CD14-positive monocyte (primary cell): ENCODE measurements at regions not wholly inside any gene's neighbourhood (a gene's known extent, or its start where the extent isn't known, plus 50 kb on each side); places are given as distances from the start of the nearest gene placed in this dataset.

Source experiments
- DNase-seq, 3 donors: peaks; one replicate each; pipeline ENCODE4 v3.0.0-alpha.2; 2011 to 2022
- H2AFZ ChIP-seq: 2 replicates; pipeline ENCODE4 v1.6.0; 2012; ENCODE audit warnings: mild to moderate bottlenecking, low read depth, low read length, inconsistent platforms; ENCODE audit not compliant: insufficient read depth, poor library complexity, severe bottlenecking
- H3K27ac ChIP-seq, 2 donors: 1 replicate in 1 of 2; 2 replicates in 1 of 2; pipeline ENCODE4 v1.5.1; 2012 to 2013; ENCODE audit warnings: low read length in 2 of 2, control low read depth in 1 of 2, inconsistent platforms in 1 of 2, low read depth in 1 of 2, mild to moderate bottlenecking in 1 of 2
- H3K27me3 ChIP-seq, 2 donors: one replicate each; pipeline versions ENCODE4 v1.6.0 to v1.6.1; 2011 to 2013; ENCODE audit warnings: low read length in 2 of 2; ENCODE audit not compliant: control insufficient read depth in 2 of 2, insufficient read depth in 2 of 2
- H3K36me3 ChIP-seq, 2 donors: replicated peaks in 1 of 2; 1 replicate in 1 of 2; 2 replicates in 1 of 2; pipeline versions ENCODE4 v1.5.1 to v1.6.1; 2012 to 2013; ENCODE audit warnings: low read length in 2 of 2, control low read depth in 1 of 2, inconsistent platforms in 1 of 2, mild to moderate bottlenecking in 1 of 2; ENCODE audit not compliant: insufficient read depth in 2 of 2, control insufficient read depth in 1 of 2
- H3K4me1 ChIP-seq, 2 donors: 1 replicate in 1 of 2; 2 replicates in 1 of 2; pipeline versions ENCODE4 v1.5.1 to v1.6.1; 2012 to 2013; ENCODE audit warnings: low read length in 2 of 2, control low read depth in 1 of 2, inconsistent platforms in 1 of 2, mild to moderate bottlenecking in 1 of 2, moderate library complexity in 1 of 2; ENCODE audit not compliant: insufficient read depth in 2 of 2, control insufficient read depth in 1 of 2
- H3K4me2 ChIP-seq: replicated peaks from 2 replicates; pipeline ENCODE3; 2012; ENCODE audit warnings: low read length, moderate library complexity, mild to moderate bottlenecking; ENCODE audit not compliant: poor library complexity, severe bottlenecking; ENCODE audit errors: extremely low read depth
- H3K4me3 ChIP-seq, 3 experiments: fragments of 200-600 bp in 1 of 3; sonication (generic) in 1 of 3; replicated peaks in 1 of 3; 1 replicate in 2 of 3; 2 replicates in 1 of 3; pipeline ENCODE4 v1.5.1; 2011 to 2013; ENCODE audit warnings: low read length in 3 of 3, mild to moderate bottlenecking in 3 of 3, control low read depth in 2 of 3, low read depth in 2 of 3, inconsistent platforms in 1 of 3, moderate library complexity in 1 of 3
- H3K79me2 ChIP-seq: 2 replicates; pipeline ENCODE4 v1.6.0; 2012; ENCODE audit warnings: mild to moderate bottlenecking, control low read depth, inconsistent platforms, low read length, moderate library complexity; ENCODE audit not compliant: insufficient read depth
- H3K9ac ChIP-seq: 2 replicates; pipeline ENCODE4 v1.6.0; 2017; ENCODE audit warnings: low read length, mild to moderate bottlenecking; ENCODE audit not compliant: insufficient read depth, poor library complexity, severe bottlenecking
- H3K9me3 ChIP-seq, 2 donors: replicated peaks in 1 of 2; 1 replicate in 1 of 2; 2 replicates in 1 of 2; pipeline versions ENCODE4 v1.5.1 to v1.6.1; 2012 to 2013; ENCODE audit warnings: low read length in 2 of 2, control low read depth in 1 of 2; ENCODE audit not compliant: control insufficient read depth in 1 of 2, insufficient read depth in 1 of 2
- H4K20me1 ChIP-seq: 2 replicates; pipeline ENCODE4 v1.6.0; 2012; ENCODE audit warnings: mild to moderate bottlenecking, low read length, control low read depth, moderate library complexity; ENCODE audit not compliant: insufficient read depth
- H3K27ac Mint-ChIP-seq, 7 donors: one replicate each; pipeline ENCODE4 v1.8.0; 2020; ENCODE audit warnings: mild to moderate bottlenecking in 7 of 7, mixed read lengths in 7 of 7, moderate library complexity in 6 of 7, inconsistent platforms in 2 of 7
- H3K27me3 Mint-ChIP-seq, 3 donors: one replicate each; pipeline ENCODE4 v1.8.0; 2021 to 2022; ENCODE audit warnings: low read depth in 3 of 3, mild to moderate bottlenecking in 3 of 3, mixed read lengths in 3 of 3, moderate library complexity in 3 of 3, inconsistent platforms in 1 of 3
- H3K36me3 Mint-ChIP-seq, 2 donors: one replicate each; pipeline ENCODE4 v1.8.0; 2020; ENCODE audit warnings: mixed read lengths in 2 of 2, inconsistent platforms in 1 of 2, mild to moderate bottlenecking in 1 of 2
- H3K4me1 Mint-ChIP-seq: one replicate; pipeline ENCODE4 v1.8.0; 2020; ENCODE audit warnings: mild to moderate bottlenecking, mixed read lengths
- H3K4me3 Mint-ChIP-seq, 2 donors: one replicate each; pipeline ENCODE4 v1.8.0; 2020; ENCODE audit warnings: mild to moderate bottlenecking in 2 of 2, mixed read lengths in 2 of 2, moderate library complexity in 1 of 2
- H3K9me3 Mint-ChIP-seq, 7 donors: one replicate each; pipeline ENCODE4 v1.8.0; 2020 to 2022; ENCODE audit warnings: mixed read lengths in 7 of 7, mild to moderate bottlenecking in 6 of 7, moderate library complexity in 6 of 7, inconsistent platforms in 2 of 7
- CTCF ChIP-seq: fragments of 200-600 bp; IDR thresholded peaks from one replicate; pipeline ENCODE4 v1.8.0; 2022; ENCODE audit warnings: antibody characterized with exemption, mild to moderate bottlenecking
- WGBS: methylation state at CpG from one replicate; pipeline ENCODE4 v1.1.5; 2013; ENCODE audit warnings: missing lambda C conversion rate; ENCODE audit not compliant: insufficient coverage; 5-methylcytosine and 5-hydroxymethylcytosine counted together
- intact Hi-C, 2 donors: fragments of 100-400 bp; cut with micrococcal nuclease; formaldehyde crosslinking; loops; one replicate each; pipeline versions ENCODE4 v1.15.0 to v1.15.1; 2023

- Histone ChIP-seq H3K36me3 (no peaks in the 10 kb centered on the region), H3K9me3 (no peaks in the 10 kb centered on the region), H3K4me2 (no peak overlapping the region), H3K27me3 (no peaks in the 10 kb centered on the region), H3K4me3 (no peak overlapping the region), H3K79me2 (no peaks in the 10 kb centered on the region), H3K4me1 (no peaks in the 10 kb centered on the region), H2AFZ (no peak overlapping the region), H3K9ac (no peak overlapping the region), H3K27ac (no peak overlapping the region), H4K20me1 (no peaks in the 10 kb centered on the region)
- Mint-ChIP-seq H3K27ac (no peak overlapping the region), H3K9me3 (no peaks in the 10 kb centered on the region), H3K4me1 (no peaks in the 10 kb centered on the region), H3K36me3 (no peaks in the 10 kb centered on the region), H3K4me3 (no peak overlapping the region), H3K27me3 (no peaks in the 10 kb centered on the region)
- no peak for DNase-seq
- TF ChIP-seq CTCF: no peak
- intact Hi-C loops: no loop called here
Observed at GRCh38 chr4:155079871-155080270, 128.6 kb upstream of the NPY2R start.

GRCh38 chr4:155081222-155081621 lies 127.2 kb upstream of the NPY2R start:
- H4K20me1 ChIP-seq: no peaks in the 10 kb centered on the region
- 90% methylated on average over 2 of the region's 3 CpGs for WGBS
- H3K27ac ChIP-seq: no peak overlapping the region
- no peak overlapping the region for H3K4me2 ChIP-seq
- no peaks in the 10 kb centered on the region for H3K79me2 ChIP-seq
- no peaks in the 10 kb centered on the region for H3K27me3 ChIP-seq
- H3K4me1 ChIP-seq: no peaks in the 10 kb centered on the region
- Mint-ChIP-seq H3K36me3 (no peaks in the 10 kb centered on the region), H3K9me3 (no peaks in the 10 kb centered on the region), H3K27me3 (no peaks in the 10 kb centered on the region), H3K27ac (no peak overlapping the region), H3K4me3 (no peak overlapping the region), H3K4me1 (no peaks in the 10 kb centered on the region)
- H3K9ac ChIP-seq: no peak overlapping the region
- H3K9me3 ChIP-seq: no peaks in the 10 kb centered on the region
- no peak for DNase-seq
- no peak overlapping the region for H3K4me3 ChIP-seq
- no peak overlapping the region for H2AFZ ChIP-seq
- no peak for TF ChIP-seq CTCF
- intact Hi-C loops: no loop called here
- no peaks in the 10 kb centered on the region for H3K36me3 ChIP-seq
